HG03039 (cell line): ENCODE measurements at regions not wholly inside any gene's neighbourhood (a gene's known extent, or its start where the extent isn't known, plus 50 kb on each side); places are given as distances from the start of the nearest gene placed in this dataset.
"Not testable (repeated sequence)": the region's sequence is repeated elsewhere in the genome, so short reads cannot be mapped to it uniquely, and the experiment has no call there.

Experiments
- ATAC-seq: cut with Tn5 transposase; IDR thresholded peaks from one replicate; pipeline ENCODE4 v1.9.1; 2021; ENCODE audit warnings: mild to moderate bottlenecking, moderate library complexity; ENCODE audit not compliant: unreplicated experiment

DNA sequence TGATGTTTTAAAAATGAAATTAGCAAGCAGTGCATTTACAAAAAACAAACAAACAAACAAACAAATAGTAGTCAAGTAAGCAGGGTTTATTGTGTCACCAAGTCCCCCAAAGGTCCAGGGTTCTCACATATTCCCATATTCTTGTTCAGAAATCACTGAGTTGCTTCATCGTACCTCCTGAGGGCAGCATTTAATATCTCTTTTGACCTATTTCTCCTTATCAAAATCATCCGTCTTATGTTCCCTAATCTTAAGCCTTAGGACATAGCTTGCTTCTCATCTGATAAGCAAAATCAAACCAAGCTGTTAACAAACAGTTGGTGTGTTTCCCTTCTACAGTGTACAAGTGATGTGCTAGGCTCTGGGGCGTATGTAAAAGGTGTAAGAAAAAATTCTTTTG lies 109.5 kb upstream of the MAN2A1 start:
- no peak for ATAC-seq

DNA sequence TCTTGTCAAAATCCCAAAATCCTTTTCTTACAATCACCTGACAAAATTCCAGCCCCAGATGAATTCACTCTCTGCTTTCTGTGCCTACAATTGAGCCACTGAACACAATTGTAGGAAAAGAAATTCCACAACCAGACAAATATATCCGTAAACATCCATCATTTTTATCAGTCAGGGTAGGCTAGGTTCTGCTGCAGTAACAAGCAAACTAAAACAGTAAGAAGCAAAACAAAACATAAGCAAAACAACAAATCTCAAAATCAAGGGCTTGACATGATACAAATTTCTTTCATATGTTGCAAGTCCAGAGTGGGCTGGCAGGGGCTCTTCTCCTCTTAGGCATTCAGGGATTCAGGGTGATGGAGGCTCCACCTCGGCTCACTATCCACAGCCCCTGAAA lies 114.2 kb upstream of the MAN2A1 start:
- ATAC-seq, result no peak

DNA sequence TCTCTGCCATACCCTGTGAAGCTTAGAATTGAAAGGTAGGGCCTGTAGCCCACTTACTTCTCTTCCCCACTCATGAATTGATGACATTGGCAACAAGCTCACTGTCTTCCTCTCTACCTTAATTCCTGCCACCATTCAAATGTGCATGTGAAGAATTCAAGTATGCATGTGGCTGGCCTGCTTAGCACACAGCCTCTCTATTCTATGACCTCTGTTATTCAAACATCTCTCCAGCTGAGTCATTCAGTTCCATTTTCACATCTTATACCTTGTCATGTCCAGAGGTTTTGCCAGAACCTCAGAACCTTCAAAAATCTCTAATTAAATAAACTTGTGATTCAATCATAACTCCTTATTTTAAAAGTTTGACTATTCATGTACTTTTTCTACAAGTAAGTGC lies 114.7 kb upstream of the MAN2A1 start:
- ATAC-seq, result no peak

DNA sequence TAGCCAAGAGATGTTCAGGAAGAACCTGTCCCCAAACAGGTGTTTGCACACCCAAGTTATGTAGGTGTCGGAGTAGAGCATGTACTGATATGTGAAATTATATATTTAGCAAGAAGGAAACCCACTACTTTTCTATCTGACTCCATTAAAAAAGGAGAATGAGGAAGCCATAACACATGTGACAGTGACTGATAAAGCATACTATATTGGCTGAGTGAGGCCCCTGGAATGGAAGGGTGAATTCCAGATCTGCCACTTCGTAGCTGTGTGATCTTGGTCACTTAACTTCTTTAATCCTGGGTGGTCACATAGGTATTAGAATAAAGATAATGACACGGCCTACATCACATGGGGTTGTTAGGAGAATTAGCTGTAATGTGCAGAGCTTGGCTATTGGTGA lies 116.0 kb upstream of the MAN2A1 start:
- ATAC-seq, result no peak

DNA sequence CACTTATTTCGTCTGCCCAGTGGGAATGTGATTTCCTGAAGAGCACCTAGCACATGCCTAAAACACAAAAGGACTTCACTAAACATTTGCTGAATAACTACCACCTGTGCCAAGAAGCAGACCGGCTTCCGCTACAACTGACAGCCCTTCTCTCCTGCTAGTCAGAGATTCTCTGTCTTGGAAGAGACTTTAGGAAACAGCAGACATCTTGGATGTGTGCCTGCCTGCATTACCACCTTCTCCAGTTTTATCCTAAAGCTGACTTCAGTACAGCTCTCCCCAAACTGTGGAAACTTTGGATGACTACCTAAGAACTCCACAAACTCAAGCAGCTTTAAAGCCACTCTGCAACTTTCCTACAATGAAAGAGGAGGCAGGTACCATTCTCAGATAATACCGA lies 116.5 kb upstream of the MAN2A1 start:
- no peak for ATAC-seq

DNA sequence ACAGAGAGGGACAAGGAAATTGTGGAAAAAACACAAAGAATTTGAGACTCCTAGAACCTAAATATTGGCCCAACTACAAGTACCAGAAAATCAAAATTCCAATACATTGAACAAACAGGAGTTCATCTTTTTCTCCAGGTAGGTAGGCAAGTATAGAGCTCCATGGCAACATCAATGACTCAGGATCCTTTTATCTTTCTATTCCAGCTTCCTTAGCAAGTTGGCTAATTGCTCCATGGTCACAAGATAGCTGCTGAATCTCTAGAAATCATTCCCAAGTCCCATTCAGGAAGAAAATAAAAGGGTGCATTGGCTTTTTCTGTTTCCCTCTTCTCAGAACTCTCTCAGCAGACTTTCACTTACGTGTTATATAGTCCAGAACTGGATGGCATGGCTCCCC lies 117.9 kb upstream of the MAN2A1 start:
- ATAC-seq, result no peak

DNA sequence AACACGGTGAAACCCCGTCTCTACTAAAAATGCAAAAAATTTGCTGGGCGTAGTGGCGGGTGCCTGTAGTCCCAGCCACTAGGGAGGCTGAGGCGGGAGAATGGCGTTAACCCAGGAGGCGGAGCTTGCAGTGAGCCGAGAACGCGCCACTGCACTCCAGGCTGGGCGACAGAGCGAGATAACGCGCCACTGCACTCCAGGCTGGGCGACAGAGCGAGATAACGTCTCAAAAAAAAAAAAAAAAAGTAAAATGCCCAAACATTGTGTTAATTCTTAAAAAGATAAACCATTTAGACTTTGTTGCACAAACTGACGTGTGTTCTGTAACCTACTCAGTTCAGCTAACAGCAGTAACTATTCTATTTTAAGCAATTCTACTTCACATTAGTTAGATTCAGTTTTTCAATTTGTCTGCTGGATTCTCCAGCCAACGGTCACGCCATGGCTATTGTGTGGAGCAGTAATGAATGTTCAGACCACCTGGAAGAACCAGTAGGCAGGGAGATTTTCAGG lies 119.3 kb upstream of the MAN2A1 start:
- no peak for ATAC-seq

DNA sequence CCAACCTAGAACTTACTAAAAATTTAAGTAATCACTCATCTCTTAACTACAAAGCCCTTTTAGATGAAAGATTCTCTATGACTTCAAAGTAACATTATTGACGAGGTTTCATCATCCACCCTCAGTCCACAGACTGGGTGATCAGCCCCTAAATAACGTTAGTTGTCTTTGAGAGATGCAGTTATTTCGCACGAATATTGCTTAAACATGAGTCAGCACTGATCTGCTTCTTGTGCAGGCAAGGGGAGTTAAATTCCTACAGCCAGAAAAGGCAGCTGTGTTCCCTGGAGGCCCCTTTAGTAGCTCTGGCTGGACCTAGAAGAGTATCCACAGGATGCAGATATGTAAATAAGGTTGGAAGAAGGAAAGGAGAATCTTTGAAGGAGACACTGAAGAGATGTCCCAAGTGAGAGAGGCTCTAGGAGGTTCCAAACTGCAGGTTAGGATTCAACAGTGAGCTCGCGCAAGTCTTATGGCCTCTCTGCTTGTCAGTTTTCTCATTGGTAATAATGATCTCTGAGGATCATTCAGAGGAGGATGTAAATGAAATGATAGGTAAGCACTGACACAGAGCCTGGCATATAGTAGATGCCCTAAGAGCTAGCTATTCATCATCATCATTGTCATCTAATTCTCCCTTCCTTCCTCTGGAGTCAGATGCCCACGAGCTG lies 122.2 kb upstream of the MAN2A1 start:
- no peak for ATAC-seq

DNA sequence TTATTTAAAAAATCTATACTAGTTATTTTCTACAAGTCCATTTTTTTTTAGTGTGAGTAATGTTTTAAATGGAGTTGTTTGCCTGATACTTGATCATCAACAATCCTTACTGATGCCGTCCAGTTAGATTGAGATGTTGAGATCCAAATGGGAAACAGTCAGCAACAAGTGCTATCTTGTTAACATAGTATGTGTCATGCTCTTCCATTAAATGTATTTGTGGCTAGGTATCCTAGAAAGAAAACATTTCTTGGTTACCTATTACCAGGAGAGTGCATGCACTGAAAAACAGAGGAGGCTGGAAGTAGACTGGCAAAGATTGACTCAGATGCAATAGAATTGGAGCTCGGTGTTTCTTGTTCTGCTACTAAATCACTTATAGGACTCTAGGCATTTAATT lies 123.4 kb upstream of the MAN2A1 start:
- ATAC-seq, result no peak

DNA sequence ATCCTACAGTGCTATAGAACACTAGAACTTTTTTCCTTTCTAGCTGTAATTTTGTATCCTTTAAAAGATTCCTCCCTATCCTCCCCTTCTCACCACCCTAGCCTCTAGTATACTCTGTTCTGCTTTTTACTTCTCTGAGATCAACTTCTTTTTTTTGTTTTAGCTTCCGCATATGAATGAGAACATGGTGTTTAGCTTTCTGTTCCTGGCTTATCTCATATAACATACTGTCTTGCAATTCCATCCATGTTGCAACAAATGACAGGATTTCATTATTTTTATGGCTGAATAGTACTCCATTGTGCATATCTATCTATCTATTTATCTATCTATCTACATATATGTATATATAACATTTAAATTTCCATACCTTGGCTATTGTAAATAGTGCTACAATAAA lies 126.0 kb upstream of the MAN2A1 start:
- no peak for ATAC-seq

DNA sequence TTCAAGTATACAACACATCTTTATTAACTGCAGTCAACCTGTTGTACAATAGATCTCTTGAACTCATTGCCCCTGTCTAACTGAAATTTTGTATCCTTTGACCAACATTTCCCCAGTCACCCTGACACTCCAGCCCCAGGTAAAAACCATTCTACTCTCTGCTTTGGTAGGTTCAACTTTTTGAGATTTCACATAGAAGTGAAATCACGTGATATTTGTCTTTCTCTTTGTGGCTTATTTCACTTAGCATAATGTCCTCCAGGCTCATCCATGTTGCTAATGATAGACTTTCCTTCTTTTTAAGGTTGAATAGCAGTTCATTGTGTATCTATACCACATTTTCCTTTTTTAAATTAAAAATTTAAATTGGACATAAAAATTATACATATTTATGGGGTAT lies 126.5 kb upstream of the MAN2A1 start:
- ATAC-seq, result no peak

DNA sequence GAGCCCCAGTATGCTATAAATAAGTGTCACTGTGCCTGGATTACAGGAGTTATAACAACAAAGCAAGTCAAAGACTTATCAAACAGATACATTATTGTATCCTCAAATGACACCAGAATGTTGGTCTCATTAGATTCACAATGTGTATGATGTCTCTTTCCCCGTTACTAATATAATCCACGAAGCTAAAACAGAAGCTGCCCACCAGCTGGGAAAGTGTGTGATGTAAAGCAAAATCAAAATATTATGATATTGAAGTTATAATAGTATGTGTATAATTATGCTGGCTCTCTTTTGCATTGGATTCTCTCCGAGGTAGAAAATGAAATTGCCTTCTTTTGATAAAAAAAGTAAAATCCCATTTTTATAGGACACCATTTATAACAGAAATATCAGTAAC lies 127.3 kb upstream of the MAN2A1 start:
- ATAC-seq, result no peak

DNA sequence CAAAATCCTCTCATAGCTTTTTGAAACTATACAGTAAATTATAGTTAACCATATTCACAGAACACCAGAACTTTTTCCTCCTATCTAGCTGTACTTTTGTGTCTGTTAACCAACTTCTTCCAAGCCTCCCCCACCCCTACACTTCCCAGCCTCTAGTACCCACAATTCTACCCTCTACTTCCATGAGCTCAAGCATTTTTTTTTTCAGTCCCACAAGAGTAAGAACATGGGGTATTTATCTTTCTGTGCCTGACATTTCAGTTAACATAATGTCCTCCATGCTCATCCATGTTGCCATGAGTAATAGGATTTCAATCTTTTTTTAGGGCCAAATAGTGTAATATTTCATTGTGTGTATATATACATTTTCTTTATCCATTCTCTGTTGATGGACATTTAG lies 128.3 kb upstream of the MAN2A1 start:
- ATAC-seq, result no peak

DNA sequence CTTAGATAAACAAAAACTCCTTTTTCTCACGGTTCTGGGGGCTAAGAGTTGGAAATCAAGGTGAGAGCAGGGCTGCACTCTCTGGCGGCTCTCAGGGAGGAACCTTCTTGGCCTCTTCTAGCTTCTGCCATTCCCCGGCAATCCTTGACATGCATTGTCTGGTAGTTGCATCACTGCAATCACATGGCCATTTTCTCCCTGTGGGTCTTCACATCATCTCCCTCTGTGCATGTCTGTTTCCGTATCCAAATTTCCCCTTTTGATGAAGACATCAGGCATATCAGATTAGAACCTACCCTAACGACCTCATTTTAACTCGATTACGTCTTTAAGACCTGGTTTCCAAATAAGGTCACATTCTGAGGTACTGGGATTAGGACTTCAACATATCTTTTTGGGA lies 129.2 kb upstream of the MAN2A1 start:
- ATAC-seq, result no peak

DNA sequence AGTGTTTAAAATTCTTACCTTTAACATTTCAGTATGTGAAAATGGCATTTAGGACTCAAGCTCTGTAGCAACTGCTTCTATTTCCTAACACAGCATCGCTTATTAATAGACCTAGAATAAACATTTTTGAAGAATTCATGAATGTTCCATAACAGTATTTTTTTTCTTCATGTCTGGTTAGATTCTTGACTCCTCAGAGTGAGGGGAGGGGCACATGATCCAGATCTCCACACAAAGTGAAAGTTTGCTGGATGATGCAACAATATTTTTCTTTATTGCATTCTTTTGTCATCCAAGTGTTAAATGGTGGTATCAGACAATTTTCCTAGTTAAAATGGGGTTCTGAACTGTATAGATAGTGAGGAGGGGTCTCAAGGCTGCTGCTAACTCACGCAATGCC lies 130.8 kb upstream of the MAN2A1 start:
- ATAC-seq, result no peak

DNA sequence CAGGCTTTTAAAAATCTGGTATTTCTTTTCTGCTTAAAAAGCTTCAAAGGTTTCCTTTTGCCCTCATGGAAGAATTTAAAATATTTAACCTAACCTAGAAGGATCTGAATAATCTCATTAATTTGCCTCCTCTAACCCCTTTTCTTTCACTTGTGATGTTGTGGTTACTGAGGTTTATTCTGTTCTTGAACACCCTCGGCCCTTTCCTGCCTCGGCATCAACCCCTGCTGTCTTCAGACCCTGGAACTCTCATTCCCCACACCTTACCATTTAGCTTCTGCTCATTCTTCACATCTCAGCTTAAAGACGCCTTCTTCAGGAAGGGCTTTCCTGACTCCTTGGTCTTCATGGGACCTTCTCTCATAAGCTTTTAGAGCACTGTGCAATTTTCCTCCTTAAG lies 131.4 kb upstream of the MAN2A1 start:
- no peak for ATAC-seq

DNA sequence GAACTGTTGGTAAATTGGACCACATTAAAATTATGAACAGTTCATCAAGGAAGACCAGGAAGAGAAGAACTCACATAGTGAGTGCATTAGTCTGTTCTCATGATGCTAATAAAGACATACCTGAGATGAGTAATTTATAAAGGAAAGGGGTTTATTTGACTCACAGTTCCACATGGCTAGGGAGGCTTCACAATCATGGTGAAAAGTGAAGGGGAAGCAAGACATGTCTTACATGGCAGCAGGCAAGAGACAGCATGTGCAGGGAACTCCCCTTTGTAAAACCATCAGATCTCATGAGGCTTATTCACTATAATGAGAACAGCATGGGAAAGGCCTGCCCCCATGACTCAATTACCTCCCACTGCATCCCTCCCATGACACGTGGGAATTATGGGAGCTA lies 135.9 kb upstream of the MAN2A1 start:
- ATAC-seq, result no peak

DNA sequence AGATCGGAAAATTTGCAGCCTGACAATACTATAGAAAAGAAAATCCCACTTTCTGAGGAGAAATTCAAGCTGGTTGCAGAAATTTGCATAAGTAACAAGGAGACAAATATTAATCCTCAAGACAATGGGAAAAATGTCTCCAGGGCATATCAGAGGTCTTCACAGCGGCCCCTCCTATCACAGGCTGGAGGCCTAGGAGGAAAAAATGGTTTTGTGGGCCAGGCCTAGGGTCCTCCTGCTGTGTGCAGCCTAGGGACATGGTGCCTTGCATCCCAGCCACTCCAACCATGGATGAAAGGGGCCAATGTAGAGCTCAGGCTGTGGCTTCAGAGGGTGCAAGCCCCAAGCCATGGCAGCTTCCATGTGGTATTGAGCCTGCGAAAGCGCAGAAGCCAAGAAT lies 138.5 kb upstream of the MAN2A1 start:
- not testable (repeated sequence) for ATAC-seq

DNA sequence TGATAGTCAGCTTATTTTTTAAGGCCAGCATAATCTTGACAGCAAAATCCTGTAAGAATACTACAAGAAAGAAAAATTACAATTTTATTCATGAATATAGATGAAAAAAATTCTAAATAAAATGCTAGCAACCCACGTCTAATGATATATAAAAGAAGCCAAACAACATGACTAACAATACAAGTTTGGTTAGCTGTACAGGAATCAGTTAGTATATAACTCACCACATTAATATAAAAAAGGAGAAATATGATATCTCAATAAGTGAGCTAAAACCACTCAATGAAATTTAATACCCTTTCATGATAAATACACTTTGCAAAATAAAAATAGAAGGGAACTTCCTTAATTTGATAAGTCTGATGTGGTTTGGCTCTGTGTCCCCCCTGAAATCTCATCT lies 139.7 kb upstream of the MAN2A1 start:
- no peak for ATAC-seq

DNA sequence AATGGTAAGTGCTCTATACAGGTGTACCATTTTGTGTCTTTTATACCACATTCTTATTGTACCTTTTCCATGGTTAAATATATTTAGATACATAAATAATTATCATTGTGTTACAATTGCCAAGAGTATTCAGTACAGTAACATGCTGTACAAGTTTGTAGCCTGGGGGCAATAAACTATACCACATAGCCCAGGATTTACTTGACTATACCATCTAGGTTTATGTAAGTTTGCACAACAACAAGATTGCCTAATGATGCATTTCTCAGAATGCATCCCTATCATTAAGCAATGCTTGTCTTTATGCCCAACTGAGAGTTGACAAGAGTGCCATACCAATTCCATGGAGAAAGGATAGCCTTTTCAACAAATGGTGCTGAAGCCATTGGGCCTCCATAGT lies 136.7 kb upstream of the PJA2 start:
- no peak for ATAC-seq

DNA sequence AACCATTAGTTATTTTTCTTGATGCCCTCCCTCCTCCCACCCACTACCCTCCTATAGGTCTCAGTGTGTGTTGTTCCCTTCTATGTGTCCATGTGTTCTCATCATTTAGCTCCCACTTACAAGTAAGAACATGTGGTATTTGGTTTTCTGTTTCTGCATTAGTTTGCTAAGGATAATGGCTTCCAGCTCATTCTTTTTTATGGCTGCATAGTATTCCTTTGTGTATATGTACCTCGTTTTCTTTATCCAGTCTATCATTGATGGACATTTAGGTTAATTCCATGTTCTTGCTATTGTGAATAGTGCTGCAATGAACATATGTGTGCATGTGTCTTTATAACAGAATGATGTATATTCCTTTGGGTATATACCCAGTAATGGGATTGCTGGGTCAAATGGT lies 135.1 kb upstream of the PJA2 start:
- not testable (repeated sequence) for ATAC-seq

DNA sequence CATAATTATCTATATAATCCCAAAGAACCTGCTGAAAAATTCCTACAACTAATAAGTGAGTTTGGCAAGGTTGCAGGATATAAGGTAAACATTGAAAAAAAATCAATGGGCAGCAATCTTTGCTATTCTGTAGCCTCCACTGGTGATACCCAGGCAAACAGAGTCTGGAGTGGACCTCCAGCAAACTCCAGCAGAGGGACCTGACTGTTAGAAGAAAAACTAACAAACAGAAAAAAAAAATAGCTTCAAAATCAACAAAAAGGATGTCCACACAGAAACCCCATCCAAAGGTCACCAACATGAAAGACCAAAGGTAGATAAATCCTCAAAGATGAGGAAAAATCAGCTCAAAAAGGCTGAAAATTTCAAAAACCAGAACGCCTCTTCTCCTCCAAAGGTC lies 128.9 kb upstream of the PJA2 start:
- ATAC-seq, result not testable (repeated sequence)

DNA sequence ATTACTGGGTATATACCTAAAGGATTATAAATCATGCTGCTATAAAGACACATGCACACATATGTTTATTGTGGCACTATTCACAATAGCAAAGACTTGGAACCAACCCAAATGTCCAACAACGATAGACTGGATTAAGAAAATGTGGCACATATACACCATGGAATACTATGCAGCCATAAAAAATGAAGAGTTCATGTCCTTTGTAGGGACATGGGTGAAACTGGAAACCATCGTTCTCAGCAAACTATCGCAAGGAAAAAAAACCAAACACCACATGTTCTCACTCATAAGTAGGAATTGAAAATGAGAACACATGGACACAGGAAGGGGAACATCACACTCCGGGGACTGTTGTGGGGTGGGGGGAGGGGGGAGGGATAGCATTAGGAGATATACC lies 125.3 kb upstream of the PJA2 start:
- not testable (repeated sequence) for ATAC-seq
